HG02840 (cell line): ENCODE measurements at regions not wholly inside any gene's neighbourhood (a gene's known extent, or its start where the extent isn't known, plus 50 kb on each side); places are given as distances from the start of the nearest gene placed in this dataset.
"Not testable (repeated sequence)": the region's sequence is repeated elsewhere in the genome, so short reads cannot be mapped to it uniquely, and the experiment has no call there.

Experiments used
- ATAC-seq: cut with Tn5 transposase; IDR thresholded peaks from one replicate; pipeline ENCODE4 v1.9.1; 2021; ENCODE audit warnings: mild to moderate bottlenecking, moderate library complexity, moderate number of reproducible peaks; ENCODE audit not compliant: unreplicated experiment, low FRiP score

DNA sequence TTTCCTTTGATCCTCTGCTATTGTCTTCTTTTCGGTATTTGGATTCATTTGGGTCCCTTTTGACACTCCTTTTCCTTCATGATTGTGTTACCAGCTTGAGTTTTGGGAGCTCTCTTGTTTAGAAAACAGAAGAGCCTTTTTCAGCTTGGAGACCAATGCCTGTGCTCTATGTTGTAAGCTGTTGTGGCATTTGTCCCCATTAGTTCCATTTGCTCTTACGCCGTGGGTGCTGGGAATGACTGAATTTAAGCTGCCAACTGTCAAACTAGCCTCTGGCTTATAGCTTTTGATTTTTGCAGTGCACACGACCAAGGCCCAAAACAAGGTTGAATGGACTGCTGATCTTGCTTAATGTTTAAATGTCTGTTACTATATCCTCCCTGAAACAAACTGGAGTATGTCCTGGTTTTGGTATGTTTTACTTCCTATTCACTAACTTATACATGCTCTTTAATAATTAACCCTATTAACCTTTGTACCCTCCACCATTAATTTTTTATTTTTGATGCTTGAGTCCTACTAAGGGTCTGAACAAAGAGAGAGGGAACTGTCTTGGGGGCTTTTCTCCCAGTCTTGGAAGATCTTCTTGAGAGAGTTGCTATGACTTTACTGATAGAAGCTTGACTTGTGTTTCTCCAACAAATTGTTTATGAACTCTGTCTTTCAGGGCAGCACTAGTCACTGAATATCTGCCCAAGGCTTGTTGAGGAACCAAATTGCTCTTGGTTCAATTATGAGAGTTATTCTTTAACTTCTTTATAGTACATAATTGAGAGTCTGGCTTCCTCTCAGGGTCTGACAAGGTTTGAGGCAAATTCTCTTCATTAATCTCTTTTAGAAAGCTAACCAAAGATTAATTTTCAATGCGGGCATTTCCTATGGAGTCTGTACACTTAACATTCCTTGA is 100.3 kb upstream of the SIRPG start:
- ATAC-seq: no peak

DNA sequence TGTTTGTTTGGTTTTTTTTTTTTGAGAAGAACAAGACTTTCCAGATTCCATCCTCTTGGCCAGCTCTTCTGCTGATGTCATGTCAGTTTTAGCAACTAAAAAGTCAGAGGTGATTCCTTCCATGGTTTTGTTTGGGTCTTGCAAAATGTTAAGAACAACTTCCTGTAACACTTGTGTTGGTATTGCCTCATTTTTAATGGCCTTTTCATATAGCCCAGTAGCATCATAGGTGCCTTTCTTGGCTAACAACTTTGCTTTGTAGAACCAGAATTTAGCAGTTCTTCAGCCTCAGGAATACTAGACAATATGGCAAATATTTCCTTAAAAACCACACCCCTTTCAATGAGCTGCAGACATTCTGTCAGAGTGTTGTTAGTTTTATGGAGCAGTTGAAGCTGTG is 99.5 kb upstream of the SIRPG start:
- ATAC-seq: no peak

DNA sequence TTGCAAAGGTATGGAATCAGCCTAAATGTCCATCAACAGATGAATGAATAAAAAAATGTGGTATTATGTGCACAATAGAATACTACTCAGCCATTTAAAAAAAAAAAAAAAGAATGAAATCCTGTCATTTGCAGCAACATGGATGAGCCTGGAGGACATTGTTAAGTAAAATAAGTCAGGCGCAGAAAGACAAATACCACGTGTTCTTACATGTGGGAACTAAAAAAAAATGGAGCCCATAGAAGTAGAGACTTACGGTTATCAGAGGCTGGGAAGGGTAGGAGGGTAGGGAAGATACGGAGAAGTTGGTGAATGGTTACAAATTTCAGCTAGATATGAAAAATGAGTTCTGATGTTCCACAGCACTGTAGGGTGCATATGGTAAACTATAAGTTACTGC is 97.2 kb upstream of the SIRPG start:
- no peak for ATAC-seq

DNA sequence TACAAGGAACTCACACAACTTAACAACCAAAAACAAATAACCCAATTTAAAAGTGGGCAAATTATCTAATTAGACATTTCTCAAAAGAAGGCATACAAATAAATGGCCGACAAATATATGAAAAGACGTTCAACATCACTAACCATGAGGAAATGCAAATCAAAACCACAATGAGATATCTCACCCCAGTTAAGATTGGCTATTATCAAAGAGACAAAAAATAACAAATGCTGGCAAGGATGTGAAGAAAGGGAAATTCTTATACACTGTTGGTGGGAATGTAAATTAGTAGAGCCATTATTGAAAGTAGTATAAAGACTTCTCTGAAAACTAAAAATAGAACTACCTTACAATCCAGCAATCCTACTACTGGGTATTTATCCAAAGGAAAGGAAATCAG is 96.7 kb upstream of the SIRPG start:
- no peak for ATAC-seq

DNA sequence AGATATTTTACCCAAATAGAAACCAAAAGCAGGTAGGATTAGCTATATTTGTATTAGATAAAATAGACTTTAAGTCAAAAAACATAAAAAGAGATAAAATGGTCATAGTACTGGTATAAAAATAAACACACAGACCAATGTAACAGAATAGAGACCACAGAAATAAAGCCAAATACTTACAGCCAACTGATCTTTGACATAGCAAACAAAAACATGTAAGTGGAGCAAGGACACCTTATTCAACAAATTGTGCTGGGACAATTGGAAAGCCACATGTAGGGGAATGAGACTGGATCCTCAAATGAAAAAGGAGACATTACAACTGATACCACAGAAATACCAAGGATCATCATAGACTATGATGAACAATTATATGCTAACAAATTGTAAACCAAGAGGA is 94.5 kb upstream of the SIRPG start:
- ATAC-seq: no peak

DNA sequence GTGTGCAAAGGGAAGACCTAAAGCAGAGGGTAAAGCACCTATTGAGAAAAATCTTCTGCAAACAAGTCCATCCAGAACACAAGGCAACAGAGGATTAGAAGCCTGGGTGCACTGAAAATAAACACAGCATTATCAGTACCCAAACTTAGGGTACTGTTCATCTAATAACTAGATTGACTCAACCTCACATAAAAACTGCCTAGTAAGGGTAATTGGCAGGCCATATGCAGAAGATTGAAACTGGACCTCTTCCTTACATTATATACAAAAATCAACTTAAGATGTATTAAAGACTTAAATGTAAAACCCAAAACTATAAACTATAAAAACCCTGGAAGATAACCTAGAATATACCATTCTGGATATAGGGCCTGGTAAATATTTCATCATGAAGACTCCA is 91.2 kb upstream of the SIRPG start:
- ATAC-seq: no peak

DNA sequence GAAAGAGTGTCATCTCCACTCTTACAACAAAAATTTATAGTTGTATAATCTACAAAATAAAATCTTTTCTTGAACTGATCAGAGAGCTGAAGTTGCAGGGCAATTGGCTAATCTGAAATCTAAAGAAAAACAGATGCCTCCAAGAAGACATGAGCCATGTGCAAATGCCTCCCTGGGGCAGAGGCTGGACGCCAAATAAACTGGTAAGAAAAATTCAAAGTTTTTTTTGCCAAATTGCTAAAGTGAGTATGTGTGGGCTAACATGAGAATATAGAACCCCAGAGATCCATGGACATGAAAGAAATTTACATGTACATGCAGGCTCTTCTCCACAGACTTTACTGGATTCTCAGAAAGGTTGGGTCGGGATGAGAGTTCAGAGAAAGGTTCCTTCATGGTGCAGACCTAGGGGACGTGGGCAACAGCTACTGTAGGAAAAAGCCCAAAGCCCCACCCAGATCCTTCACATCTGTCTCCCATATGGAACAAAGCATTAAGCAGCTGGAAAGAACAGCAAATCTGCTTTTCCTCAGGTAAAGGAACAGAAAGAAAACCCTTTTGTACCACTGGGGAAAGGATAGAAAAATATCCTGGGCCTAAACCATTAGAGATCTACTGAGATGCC is 90.5 kb upstream of the SIRPG start:
- no peak for ATAC-seq

DNA sequence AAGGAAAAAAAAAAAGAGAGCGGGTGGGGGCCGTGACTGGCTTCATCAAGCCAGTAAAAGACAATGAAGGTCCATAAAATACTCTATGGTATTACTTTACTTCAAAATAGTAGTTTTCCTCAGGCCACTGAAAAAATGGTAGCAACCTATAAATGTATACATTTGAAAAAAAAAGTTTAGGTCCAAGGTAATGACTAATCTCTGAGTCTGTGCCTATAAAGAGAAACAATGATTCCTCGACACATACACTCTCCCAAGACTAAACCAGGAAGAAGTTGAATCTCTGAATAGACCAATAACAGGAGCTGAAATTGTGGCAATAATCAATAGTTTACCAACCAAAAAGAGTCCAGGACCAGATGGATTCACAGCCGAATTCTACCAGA is 84.5 kb upstream of the SIRPG start:
- ATAC-seq: not testable (repeated sequence)

DNA sequence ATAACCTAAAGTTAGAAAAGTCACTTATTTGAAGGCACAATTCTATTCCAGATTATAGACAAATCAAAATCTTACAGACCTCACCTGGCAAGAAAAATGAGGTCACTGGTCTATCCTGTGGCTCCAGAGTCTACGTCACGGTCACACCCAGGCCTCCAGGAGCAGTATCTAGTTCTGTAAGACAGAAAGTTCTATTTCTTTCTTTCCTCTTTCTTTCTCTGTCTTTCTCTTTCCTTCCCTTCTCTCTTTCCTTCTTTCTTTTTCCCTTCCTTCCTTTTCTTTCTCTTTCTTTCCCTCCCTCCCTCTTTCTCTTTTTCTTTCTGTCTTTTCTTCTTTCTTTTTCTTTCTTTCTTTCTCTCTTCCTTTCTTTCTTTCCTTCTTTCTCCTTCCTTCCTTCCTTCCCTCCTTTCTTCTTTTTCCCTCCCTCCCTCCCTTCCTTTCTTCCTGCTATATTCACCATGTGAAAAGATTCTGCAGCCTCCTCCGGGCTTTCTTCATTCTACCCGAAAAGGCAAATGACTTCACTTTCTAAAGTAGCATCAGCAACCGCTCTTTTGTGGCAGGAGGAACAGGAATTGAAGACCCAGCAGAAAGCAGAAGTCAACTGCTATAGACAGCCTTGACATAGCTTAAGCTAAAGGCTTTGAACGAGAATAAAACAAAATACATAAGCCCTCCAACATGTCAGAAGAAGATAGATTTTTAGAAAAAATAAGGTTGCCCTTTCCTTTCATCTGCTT is 83.9 kb upstream of the SIRPG start:
- ATAC-seq: no peak

DNA sequence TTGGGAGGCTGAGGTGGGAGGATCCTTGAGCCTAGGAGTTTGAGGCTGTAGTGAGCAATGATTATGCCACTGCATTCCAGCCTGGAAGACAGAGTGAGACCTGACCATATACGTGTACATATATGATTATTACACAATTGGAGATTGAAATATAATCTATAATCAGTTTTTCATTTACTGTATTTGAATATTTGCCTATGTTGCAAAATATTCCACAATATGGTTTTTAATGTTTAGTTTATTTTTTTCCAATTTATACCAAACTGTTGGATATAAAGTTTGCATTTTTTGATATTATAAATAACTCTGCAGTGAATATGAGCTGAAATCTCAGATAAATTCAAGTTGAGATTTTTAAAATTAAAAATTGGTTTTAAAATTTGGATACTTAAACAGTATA is 79.6 kb upstream of the SIRPG start:
- ATAC-seq: no peak

DNA sequence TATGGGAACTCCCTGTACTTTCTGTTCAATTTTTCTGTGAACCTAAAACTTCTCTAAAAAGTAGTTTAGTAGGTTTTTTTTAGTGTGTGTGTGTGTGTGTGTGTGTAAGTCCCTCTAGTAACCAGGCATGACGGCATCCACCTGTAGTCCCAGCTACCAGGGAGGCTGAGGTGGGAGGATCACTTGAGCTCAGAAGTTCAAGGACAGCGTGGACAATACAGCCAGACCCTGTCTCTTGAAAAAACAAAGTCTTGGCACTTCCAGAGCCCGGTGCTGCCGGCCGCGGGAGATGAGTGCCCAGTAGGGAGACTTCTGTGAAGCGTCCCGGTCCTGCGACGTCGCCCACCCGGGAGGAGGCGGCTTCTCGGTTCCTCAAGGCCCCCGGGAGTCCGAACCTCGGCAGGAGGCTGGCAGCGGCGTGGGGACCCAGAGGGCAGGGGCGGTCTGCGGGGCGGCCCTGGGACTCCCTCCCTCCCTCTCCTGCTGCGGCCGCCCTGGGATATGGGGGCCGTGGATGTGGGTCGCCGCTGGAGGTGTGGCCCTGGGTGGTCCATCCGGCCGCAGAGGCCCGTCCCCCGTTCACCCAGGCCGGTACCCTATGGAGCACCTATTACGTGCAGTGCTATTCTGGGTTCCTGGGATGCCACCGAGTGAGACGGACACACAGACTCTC is 78.0 kb upstream of the SIRPG start:
- ATAC-seq: no peak

DNA sequence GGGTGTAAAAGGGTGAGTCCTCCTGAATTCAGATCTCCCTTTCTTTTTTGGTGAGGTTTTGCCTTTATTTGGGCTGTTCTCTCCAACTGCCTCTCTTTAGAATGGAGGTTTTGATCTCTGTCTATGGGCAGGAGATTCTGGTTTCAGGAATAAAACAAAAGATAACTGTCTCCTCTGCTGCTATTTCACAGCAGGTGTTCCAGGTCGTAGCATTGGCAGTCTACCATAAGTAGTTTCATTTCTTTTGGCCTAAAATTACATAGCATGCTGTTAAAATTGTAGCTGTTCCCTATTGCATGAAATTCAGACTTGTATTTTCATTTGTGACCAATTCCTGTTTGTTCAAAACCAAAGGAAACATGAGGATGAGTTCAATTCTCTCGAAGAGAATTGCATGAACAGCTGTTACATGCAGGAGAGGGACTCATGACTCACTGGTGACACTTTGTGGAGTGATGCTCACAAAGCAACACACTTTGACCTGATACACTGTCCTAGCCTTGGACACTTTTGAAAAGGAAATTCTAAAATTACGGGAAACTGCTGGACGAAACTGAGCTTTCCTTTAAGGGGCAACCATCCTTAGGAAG is 76.8 kb upstream of the SIRPG start:
- no peak for ATAC-seq

DNA sequence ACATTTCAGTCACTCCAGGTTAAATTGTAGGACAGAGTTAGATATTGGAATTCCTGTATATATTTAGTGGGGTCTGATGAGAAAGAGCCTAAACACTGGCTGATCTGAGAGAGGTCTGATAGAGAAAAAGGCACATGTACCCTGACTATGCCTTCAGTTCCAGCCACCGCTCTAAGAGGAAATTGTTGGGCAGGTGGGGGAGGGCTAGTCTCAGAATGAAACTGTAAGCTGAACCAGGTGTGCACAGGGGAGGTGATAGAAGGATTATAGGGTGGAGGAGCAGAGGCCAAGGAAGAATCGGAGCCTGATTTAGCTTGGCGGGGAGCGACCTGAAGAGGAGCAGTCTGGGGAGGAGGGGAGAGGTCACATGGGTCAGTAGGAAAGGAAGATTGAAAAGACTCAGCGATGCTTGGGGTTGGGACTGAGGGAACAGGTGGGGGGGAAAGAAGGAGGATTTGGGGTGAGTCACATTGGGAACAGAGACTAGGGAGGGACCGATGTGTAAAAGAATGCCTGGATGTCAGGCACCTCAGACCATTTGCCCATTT is 74.3 kb upstream of the SIRPG start:
- not testable (repeated sequence) for ATAC-seq

DNA sequence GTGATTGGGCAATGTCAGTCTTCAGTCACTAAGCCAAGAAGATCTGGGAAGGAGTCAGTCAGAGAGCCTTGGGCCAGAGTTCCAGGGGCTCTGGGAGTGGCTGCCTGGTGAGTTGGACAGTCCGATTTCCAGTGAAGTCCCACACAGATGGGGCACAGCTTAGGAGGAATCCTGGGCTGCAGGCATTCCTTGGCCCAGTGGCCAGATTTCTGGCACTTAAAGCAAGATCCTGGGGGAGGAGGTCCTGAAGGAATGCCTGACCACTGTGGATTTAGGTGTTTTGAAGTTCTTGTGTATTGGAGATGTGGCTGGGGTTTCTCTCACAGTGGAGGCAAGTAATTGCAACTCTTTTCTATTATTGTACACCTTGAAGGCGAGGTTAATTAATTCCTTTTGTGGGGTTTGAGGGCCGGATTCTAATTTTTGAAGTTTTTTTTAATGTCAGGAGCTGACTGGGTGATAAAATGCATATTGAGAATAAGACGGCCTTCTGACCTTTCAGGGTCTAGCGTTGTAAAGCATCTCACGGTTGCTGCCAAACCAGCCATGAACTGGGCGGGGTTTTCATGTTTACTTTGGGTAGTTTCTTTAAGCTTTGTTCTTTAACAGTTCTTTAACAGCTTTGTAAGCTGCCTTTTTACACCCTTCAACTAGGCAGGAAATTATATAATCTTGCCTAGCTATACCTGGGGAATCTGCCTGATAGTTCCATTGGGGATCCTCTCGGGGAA is 73.6 kb upstream of the SIRPG start:
- not testable (repeated sequence) for ATAC-seq

DNA sequence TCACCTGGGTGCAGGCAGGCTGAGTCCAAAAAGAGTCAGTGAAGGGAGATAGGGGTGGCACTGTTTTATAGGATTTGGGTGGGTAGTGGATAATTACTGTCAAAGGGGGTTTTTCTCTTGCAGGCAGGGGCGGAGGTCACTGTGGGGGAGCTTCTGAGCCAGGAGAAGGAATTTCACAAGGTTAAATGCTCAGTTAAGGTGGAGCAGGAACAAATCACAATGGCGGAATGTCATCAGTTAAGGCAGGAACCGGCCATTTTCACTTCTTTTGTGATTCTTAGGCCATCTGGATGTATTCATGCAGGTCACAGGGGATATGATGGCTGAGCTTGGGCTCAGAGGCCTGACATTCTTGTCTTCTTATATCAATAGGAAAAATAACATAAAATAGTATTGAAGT is 69.7 kb upstream of the SIRPG start:
- ATAC-seq: not testable (repeated sequence)

DNA sequence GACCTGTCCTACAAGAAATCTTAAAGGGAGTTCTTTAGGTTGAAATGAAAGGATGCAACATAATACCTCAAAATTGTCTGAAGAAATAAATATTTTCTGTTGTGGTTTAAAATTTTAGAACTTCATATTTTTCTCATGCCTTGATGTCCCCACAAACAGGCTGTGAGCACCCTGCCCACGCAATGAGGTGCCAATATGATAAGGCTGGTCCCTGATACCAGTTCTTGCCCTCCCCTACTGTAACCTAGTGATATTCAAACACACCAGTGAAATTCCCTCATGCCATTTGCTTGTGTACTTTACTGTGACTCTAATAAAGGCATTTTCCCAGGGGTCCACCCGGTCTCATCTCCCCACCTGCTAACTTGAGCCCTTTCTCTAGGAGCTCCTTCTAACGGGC is 67.3 kb upstream of the SIRPG start:
- ATAC-seq: no peak

DNA sequence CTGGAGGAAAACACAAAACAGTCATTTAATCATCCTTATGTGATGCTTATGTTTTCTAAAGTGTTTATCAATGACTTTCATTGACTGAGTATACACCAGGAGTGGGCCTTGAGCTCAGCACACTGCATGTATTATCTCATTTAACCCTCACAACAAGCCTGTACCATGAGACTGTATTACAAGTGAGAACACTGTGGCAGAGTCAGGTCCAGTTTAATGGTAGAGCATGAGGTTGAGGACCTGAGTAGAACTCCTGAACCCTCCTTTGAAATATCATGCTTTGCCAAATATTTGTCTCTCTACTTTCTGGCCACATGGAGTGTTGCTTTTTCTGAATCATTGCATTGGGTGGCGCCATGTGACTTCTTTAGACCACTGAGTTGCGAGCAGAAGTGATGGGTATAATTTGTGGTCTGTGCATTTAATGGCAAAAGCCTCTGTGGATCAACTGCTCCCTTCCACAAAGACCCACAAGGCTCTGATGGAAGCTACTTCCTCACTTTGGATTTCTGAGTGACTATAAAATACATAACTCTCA is 65.0 kb upstream of the SIRPG start:
- ATAC-seq: no peak

DNA sequence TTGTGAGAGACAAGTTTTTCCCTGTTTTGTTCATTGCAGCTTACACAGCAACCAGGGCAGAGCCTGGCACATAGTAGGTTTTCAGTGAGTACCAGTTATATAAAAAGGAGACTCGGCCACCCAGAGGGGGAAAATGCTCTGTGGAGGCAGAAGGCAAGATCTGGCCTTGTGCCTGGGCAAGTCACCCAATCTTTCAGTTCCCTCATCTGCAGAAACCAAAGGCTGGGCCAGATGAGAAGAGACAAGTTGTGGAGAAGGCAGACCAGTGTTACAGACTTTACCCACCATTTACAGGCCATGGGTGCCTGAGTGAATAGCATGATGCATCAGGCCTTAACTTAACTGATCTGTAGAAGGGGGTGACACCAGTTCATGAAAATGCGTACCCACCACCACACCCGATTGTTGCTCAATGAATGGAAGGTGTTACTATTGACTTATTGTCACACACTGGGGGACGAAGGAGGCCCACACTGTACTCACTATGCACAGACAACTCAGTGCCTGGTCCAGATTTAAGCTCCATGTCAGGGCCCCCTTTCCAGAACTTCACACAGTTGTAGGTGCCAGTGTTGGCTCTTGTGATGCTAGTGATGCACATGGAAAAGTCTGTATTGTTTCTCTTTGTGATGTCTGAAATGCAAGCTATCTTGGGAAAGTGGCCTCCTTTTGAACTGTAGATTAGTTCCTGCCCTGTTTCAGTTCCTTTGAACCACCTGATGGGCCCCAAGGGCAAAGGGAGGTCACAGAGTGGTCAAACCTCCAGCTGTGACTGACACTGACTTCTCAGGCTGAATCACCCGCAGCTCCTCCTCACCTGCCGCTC is 64.3 kb upstream of the SIRPG start:
- ATAC-seq: no peak
